ENCODE measurements at regions not wholly inside any gene's neighbourhood (a gene's known extent, or its start where the extent isn't known, plus 50 kb on each side); places are given as distances from the start of the nearest gene placed in this dataset.

DNA sequence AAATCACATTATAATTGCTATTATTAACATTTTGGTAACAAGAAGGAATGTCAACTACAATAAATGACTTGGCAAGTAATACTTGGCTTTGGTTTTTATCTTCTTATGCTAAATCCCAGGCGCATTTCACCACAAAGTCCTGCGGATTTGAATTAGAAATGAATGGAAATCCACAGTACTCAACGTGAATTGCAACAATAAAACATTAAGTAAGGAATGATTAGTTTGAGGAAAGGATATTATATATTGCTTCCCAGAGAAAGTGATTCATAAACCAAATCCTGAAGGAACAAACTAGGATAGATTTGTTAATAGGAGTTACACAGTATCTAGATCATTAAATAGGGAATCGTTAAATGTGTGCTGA, 1089.7 kb downstream of the TRHDE start:
- no peaks in the 10 kb centered on the region for H3K9me3 ChIP-seq (ENCODE audit: low read depth, low read length, poor library complexity, severe bottlenecking)
- H3K36me3 ChIP-seq (ENCODE audit: insufficient read depth, low read length, poor library complexity, severe bottlenecking) = no peaks in the 10 kb centered on the region
- BruUV-seq (replicated peaks) = no TSS peak
- peak; percentile 4 for DNase-seq (ENCODE audit: low spot score)
- ChIA-PET CTCF (no interaction called here), POLR2A (ENCODE audit: low non-redundant PET) (no interaction called here)
- no peak for TF ChIP-seq EZH2 (IDR thresholded peaks at IDR 0.05; ENCODE audit: borderline replicate concordance, low read depth, low read length, poor library complexity, severe bottlenecking)
- TF ChIP-seq, protein P1, sequence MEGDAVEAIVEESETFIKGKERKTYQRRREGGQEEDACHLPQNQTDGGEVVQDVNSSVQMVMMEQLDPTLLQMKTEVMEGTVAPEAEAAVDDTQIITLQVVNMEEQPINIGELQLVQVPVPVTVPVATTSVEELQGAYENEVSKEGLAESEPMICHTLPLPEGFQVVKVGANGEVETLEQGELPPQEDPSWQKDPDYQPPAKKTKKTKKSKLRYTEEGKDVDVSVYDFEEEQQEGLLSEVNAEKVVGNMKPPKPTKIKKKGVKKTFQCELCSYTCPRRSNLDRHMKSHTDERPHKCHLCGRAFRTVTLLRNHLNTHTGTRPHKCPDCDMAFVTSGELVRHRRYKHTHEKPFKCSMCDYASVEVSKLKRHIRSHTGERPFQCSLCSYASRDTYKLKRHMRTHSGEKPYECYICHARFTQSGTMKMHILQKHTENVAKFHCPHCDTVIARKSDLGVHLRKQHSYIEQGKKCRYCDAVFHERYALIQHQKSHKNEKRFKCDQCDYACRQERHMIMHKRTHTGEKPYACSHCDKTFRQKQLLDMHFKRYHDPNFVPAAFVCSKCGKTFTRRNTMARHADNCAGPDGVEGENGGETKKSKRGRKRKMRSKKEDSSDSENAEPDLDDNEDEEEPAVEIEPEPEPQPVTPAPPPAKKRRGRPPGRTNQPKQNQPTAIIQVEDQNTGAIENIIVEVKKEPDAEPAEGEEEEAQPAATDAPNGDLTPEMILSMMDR (conservative IDR thresholded peaks at IDR 0.05; ENCODE audit: low read depth, low read length) = no peak
- H3K27ac ChIP-seq (ENCODE audit: low read depth, low read length, poor library complexity, severe bottlenecking) = no peak overlapping the region
- peaks cover 25% of the 10 kb centered on the region for H3K4me1 ChIP-seq (ENCODE audit: insufficient read depth, low read length, poor library complexity, severe bottlenecking)
- intact Hi-C loops (cut with micrococcal nuclease; ENCODE audit: unreplicated experiment) = no loop called here
- no peaks in the 10 kb centered on the region for H3K27me3 ChIP-seq (replicated peaks; ENCODE audit: insufficient read depth, low read depth, low read length, poor library complexity)
- no peak overlapping the region for H3K4me3 ChIP-seq (ENCODE audit: low read depth, low read length, poor library complexity, severe bottlenecking)

DNA sequence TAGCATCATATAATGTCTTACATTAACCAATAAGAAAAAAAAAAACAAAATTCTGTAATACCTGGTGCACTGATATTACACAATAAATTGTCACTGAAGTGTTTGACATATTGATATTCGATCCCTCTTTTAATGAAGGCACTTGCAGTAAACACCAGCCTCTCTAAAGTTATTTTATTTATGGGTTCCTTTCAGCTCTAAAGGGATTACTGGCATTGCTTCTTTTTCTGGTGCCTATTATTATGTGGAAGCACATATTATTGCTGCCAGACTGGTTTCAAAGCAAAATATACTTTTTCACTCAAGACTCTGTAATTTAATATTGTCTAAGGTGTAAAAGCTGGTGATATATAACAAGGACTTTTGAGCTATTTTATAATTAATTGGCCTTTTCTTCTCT, 1090.5 kb downstream of the TRHDE start:
- Histone ChIP-seq H3K27me3 (replicated peaks; ENCODE audit: insufficient read depth, low read depth, low read length, poor library complexity) (no peaks in the 10 kb centered on the region), H3K4me1 (ENCODE audit: insufficient read depth, low read length, poor library complexity, severe bottlenecking) (peaks cover 25% of the 10 kb centered on the region), H3K36me3 (ENCODE audit: insufficient read depth, low read length, poor library complexity, severe bottlenecking) (no peaks in the 10 kb centered on the region), H3K9me3 (ENCODE audit: low read depth, low read length, poor library complexity, severe bottlenecking) (no peaks in the 10 kb centered on the region), H3K27ac (ENCODE audit: low read depth, low read length, poor library complexity, severe bottlenecking) (no peak overlapping the region), H3K4me3 (ENCODE audit: low read depth, low read length, poor library complexity, severe bottlenecking) (no peak overlapping the region)
- peak; percentile 1 for DNase-seq (ENCODE audit: low spot score)
- intact Hi-C loops (cut with micrococcal nuclease; ENCODE audit: unreplicated experiment) = no loop called here
- BruUV-seq (replicated peaks) = no TSS peak
- TF ChIP-seq EZH2 (IDR thresholded peaks at IDR 0.05; ENCODE audit: borderline replicate concordance, low read depth, low read length, poor library complexity, severe bottlenecking) = no peak
- TF ChIP-seq, protein P1 (conservative IDR thresholded peaks at IDR 0.05; ENCODE audit: low read depth, low read length) = no peak
- ChIA-PET CTCF (no interaction called here), POLR2A (ENCODE audit: low non-redundant PET) (no interaction called here)

DNA sequence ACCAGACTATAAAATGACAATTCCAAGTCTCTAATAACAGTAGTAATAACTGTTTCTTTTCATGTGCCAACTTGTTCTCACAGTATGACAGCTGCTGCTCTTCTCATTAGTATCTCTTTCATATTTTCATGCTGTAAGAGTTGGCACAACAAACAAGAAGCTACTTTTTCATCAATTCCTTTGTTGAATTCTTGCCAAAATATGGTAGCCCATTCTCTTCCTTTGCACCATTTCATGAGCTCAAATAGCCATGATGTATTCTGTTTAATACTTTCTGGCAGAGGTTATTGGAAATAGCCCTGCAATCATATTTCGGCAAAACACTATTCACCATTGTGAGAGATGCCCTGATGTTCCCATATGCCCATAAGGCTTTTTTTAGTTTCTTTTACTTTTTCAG, 1100.7 kb downstream of the TRHDE start:
- no TSS peak for BruUV-seq (replicated peaks)
- Histone ChIP-seq H3K4me1 (ENCODE audit: insufficient read depth, low read length, poor library complexity, severe bottlenecking) (no peaks in the 10 kb centered on the region), H3K27ac (ENCODE audit: low read depth, low read length, poor library complexity, severe bottlenecking) (no peak overlapping the region), H3K27me3 (replicated peaks; ENCODE audit: insufficient read depth, low read depth, low read length, poor library complexity) (no peaks in the 10 kb centered on the region), H3K36me3 (ENCODE audit: insufficient read depth, low read length, poor library complexity, severe bottlenecking) (no peaks in the 10 kb centered on the region), H3K9me3 (ENCODE audit: low read depth, low read length, poor library complexity, severe bottlenecking) (no peaks in the 10 kb centered on the region), H3K4me3 (ENCODE audit: low read depth, low read length, poor library complexity, severe bottlenecking) (no peak overlapping the region)
- no peak for DNase-seq (ENCODE audit: low spot score)
- TF ChIP-seq, protein P1 (conservative IDR thresholded peaks at IDR 0.05; ENCODE audit: low read depth, low read length) = no peak
- CTCF ChIA-PET = no interaction called here
- intact Hi-C loops (cut with micrococcal nuclease; ENCODE audit: unreplicated experiment) = no loop called here
- POLR2A ChIA-PET (ENCODE audit: low non-redundant PET) = no interaction called here

Data from A673 (cell line).